ENCODE measurements at regions not wholly inside any gene's neighbourhood (a gene's known extent, or its start where the extent isn't known, plus 50 kb on each side); places are given as distances from the start of the nearest gene placed in this dataset.

DNA sequence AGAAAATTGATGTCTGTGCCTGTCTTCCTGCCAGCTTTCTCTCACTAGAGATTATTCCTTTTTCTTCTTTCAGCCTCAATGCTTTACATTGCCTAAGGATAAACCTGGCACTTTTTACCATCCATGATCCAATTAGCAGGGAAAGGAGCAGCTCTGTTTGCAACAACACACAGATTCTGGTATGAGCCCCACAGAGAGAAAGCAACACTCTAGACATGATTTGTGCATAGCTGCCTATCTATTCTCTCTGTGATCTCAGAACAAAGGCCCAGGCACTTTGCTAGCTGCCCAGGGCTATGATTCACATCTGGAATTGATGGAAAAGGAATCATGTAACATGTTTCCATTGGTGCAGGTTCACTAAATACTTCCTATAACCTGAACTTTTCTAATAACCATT is 685.0 kb downstream of the ETS1 start:
- Mint-ChIP-seq H3K27ac (no peak overlapping the region), H3K9me3 (peaks cover 5% of the 10 kb centered on the region), H3K36me3 (no peaks in the 10 kb centered on the region), H3K4me1 (no peaks in the 10 kb centered on the region), H3K4me3 (no peak overlapping the region)
- ATAC-seq (no peak), DNase-seq (ENCODE audit: low spot score in 2 of 2) (no peak)

DNA sequence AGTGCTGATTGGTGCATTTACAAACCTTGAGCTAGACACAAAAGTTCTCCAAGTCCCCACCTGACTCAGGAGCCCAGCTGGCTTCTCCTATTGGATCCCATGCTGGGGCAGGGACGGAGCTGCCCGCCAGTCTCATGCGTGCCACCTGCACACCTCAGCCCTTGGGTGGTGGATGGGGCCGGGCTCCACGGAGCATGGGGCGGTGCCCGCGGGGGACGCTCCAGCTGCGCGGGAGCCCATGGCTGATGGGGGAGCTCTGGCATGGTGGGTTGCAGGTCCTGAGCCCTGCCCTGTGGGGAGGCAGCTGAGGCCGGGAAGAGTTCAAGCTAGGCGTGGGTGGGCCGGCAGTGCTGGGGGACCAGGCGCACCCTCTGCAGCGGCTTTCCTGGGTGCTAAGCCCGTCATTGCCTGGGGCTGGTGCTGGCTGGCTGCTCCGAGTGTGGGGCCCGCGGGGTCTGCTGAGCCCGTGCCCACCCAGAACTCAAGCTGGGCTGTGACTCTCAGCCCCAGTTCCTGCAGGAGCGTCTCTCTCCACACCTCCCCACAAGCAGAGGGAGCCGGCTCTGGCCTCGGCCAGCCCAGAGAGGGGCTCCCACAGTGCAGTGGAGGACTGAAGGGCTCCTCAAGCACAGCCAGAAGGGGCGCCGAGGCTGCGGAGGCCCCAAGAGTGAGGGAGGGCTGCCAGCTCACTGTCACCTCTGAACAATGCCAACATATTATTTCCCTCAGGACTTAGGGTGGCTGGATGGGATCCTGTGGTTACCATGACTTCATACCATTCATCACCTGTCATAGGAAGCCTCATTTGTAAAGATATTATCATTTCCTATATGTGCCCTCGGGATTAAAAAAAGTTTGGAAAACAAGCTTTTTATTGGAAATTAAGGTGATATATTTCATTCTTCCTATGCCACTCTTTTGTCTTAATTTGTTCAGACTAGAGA is 688.7 kb downstream of the ETS1 start:
- no peak for DNase-seq (ENCODE audit: low spot score in 2 of 2)
- Mint-ChIP-seq H3K9me3 (peaks cover 5% of the 10 kb centered on the region), H3K4me1 (no peaks in the 10 kb centered on the region), H3K27ac (no peak overlapping the region), H3K4me3 (no peak overlapping the region), H3K36me3 (no peaks in the 10 kb centered on the region)
- ATAC-seq: peak; percentile 31

DNA sequence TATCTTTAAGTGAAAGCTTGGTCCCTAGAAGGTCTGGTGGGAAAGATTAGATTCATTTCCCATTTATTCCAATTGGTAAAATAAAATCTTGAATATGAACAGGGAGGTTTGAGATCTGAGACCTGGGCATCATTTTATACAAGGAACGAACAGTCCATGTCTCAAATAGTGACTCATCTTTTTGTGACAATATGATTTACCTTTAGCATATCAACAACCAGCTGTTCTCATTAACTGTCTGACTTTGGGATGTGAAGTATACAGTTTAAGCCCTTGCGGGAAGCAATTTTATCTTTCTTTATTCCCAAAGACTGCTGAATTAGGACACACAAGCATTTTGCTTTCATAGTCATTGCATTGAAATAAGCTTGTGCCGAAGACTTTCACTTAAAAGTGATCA is 691.6 kb downstream of the ETS1 start:
- H3K9me3 Mint-ChIP-seq: peaks cover 5% of the 10 kb centered on the region
- H3K4me1 Mint-ChIP-seq: no peaks in the 10 kb centered on the region
- H3K36me3 Mint-ChIP-seq: no peaks in the 10 kb centered on the region
- H3K27ac Mint-ChIP-seq: no peak overlapping the region
- DNase-seq (ENCODE audit: low spot score in 2 of 2) (no peak), ATAC-seq (no peak)
- H3K4me3 Mint-ChIP-seq: no peak overlapping the region

DNA sequence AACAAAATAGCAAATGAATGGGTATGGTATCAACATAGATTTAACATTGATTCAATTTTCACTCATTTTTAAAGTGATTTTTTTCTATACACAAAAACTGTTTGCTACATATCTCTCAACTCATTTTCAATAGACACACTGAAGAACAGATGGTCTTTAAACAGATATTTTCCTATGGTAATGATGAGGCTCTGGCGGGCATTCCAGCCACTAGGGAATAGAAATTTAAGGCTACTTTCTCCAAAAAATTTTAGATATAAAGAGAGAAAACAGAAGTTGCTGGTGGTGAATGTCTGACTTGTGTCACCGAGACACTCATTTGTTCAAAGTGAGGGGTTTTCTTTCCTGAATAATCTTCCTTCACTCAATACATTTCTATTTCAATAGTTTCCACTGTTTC is 693.0 kb downstream of the ETS1 start:
- H3K4me1 Mint-ChIP-seq: no peaks in the 10 kb centered on the region
- no peak for ATAC-seq
- DNase-seq (ENCODE audit: low spot score in 2 of 2): no peak

DNA sequence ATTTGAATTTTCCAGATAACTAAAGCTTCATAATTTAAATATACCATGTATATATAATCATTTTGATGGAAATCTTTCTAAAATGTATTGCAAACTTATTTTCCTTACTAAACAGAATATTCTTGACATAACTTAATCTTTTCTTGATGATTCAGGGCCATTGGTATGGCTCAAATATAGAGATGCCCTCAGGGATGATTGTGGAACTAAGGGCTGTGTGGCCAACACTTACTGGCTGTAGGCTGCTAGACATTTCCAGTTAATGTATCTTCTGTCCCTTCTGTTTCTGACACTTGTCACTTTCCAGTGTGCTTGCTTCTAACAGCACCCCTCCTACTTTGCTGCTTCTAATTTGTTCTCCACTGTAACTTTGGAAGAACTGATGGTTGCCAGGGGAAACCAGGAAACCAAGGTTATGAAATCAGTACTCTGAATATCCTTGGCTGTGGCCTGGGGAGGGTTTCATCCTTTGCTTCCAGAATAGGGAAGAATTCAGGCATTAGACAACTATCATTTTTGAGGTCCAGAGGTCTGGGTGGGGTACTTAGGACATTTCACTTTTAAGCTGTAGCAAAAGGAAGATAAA is 697.2 kb downstream of the ETS1 start:
- no peak overlapping the region for H3K4me3 Mint-ChIP-seq
- peaks cover 7% of the 10 kb centered on the region for H3K9me3 Mint-ChIP-seq
- DNase-seq (ENCODE audit: low spot score in 2 of 2) (no peak), ATAC-seq (no peak)
- no peaks in the 10 kb centered on the region for H3K4me1 Mint-ChIP-seq
- no peak overlapping the region for H3K27ac Mint-ChIP-seq
- no peaks in the 10 kb centered on the region for H3K36me3 Mint-ChIP-seq

More for the DNA sequence above, 693.0 kb downstream of the ETS1 start:
- Mint-ChIP-seq H3K9me3 (peaks cover 5% of the 10 kb centered on the region), H3K4me3 (no peak overlapping the region), H3K36me3 (no peaks in the 10 kb centered on the region), H3K27ac (no peak overlapping the region)

DNA sequence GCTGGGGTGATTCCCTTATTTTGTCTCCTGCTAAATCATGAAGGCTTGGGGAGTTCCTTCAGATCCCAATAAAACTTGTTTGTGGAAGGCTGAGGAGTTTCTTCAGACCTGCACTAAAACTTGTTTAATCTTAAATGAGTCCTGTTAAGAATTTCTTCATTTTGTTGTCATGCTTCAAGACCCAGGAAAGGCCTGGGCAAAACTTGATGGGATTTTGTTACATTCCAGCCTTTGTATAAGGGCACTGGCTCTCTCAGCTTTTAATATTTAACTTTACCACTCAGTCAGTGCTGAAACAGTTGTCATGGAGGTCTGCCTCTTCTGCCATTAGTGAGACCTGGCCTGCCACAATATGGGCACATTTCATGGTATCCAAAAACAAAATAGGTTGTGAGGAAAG is 699.0 kb downstream of the ETS1 start:
- H3K9me3 Mint-ChIP-seq: peaks cover 7% of the 10 kb centered on the region
- no peak overlapping the region for H3K27ac Mint-ChIP-seq
- no peak for ATAC-seq
- no peak for DNase-seq (ENCODE audit: low spot score in 2 of 2)
- no peaks in the 10 kb centered on the region for H3K36me3 Mint-ChIP-seq
- no peak overlapping the region for H3K4me3 Mint-ChIP-seq
- no peaks in the 10 kb centered on the region for H3K4me1 Mint-ChIP-seq

DNA sequence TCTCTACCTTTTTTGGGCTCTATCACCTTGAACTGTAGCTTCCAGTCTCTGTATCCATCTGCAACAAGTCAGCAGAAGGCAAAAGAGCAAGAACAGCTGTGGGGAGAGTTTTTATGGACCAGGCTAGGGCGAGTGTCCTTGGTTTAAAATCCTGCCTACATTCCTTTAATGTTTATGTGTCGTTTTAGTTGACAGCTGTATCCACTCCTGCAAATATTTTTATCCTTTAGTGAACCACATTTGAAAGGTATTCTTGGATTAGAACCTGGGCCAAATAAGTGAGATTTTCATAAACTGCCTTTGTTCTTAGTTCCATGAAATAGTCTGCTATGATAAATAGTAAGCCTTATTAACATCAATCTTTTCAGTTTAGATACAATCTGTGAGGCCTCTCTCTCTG is 712.2 kb downstream of the ETS1 start:
- Mint-ChIP-seq H3K4me1 (no peaks in the 10 kb centered on the region), H3K27ac (no peak overlapping the region), H3K4me3 (no peak overlapping the region), H3K9me3 (no peaks in the 10 kb centered on the region), H3K36me3 (no peaks in the 10 kb centered on the region)
- DNase-seq (ENCODE audit: low spot score in 2 of 2) (no peak), ATAC-seq (no peak)

DNA sequence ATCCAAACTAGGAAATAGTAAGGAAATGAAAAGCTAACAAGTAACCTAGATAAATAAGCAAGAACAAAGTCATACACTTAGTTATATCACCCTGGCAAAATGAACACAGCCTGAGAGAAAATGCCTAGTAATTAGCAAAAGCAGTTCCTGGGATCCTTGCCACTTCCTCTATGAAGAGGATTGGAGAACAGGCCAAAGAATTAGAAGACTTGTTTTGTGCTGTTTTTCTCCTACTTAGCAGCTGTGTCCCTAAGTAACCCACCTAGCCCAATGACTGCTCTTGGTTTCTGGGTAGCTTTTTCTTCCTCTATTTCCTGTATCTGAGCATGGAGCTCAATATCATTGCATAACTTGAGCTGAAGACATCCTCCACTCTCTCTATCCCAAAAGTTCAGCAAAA is 713.9 kb downstream of the ETS1 start:
- H3K9me3 Mint-ChIP-seq: no peaks in the 10 kb centered on the region
- no peak for ATAC-seq
- H3K4me3 Mint-ChIP-seq: no peak overlapping the region
- H3K36me3 Mint-ChIP-seq: no peaks in the 10 kb centered on the region
- no peaks in the 10 kb centered on the region for H3K4me1 Mint-ChIP-seq
- no peak overlapping the region for H3K27ac Mint-ChIP-seq
- no peak for DNase-seq (ENCODE audit: low spot score in 2 of 2)

DNA sequence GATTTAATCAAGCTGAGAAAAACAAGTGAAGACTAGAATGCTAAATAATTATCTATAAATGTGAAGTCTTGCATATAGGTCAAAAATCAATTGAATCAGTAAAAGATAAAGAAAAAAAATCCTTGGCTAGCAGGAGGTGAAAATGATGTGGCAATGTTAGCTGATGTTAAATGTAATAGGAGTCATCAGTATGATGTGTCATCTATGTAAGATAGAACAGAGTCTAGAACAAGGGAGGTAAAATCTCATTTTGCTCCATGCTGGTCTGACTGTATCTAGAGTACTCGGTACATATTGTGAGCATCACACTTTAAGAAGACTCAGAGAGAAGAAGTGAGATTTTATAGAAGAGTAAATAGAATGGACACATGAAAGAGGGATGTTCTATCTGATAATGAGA is 721.2 kb downstream of the ETS1 start:
- no peaks in the 10 kb centered on the region for H3K4me1 Mint-ChIP-seq
- H3K9me3 Mint-ChIP-seq: no peaks in the 10 kb centered on the region
- no peak overlapping the region for H3K27ac Mint-ChIP-seq
- H3K4me3 Mint-ChIP-seq: no peak overlapping the region
- ATAC-seq (no peak), DNase-seq (ENCODE audit: low spot score in 2 of 2) (no peak)
- H3K36me3 Mint-ChIP-seq: no peaks in the 10 kb centered on the region

DNA sequence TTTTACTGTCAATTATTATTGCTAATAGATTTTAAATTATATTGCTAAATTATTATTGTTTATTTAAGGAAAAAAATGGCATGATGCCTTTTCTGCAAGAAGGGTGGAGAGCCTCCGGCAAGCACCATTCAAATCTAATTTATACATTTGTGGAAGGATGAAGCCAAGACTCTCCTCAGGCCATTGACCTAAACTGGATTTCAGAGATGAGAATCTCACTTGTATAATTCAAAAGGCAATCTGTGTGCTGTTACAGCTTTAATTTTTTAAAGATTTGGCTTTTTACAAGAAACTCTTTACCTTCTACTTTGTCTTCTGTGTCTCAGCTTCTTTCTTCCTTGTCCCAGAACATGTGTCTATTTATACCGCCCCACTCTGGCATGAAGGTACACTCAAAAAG is 722.5 kb downstream of the ETS1 start:
- H3K4me3 Mint-ChIP-seq: no peak overlapping the region
- DNase-seq (ENCODE audit: low spot score in 2 of 2): no peak
- no peak overlapping the region for H3K27ac Mint-ChIP-seq
- H3K36me3 Mint-ChIP-seq: no peaks in the 10 kb centered on the region
- H3K4me1 Mint-ChIP-seq: no peaks in the 10 kb centered on the region
- no peaks in the 10 kb centered on the region for H3K9me3 Mint-ChIP-seq
- no peak for ATAC-seq

DNA sequence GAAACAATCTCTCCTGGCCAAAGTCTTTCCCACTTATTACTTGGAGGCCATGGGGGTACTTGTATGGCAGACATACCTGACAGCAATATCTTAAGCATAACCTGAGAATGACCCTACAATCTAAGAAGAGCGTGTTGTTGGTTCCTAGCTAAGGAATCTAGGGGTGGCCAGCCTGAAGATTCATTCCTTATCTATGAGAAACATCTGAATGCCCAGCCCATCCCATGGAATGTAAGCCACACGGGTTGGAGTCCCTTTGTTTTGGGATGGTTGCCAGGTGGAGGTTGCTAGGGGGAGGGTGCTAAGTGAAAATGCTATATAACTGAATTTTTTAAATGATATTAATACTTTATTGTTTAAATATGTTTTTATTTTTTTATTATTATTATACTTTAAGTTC is 725.0 kb downstream of the ETS1 start:
- DNase-seq (ENCODE audit: low spot score in 2 of 2): no peak
- ATAC-seq: no peak
- no peak overlapping the region for H3K4me3 Mint-ChIP-seq
- H3K4me1 Mint-ChIP-seq: no peaks in the 10 kb centered on the region
- H3K9me3 Mint-ChIP-seq: no peaks in the 10 kb centered on the region
- H3K27ac Mint-ChIP-seq: no peak overlapping the region
- no peaks in the 10 kb centered on the region for H3K36me3 Mint-ChIP-seq

DNA sequence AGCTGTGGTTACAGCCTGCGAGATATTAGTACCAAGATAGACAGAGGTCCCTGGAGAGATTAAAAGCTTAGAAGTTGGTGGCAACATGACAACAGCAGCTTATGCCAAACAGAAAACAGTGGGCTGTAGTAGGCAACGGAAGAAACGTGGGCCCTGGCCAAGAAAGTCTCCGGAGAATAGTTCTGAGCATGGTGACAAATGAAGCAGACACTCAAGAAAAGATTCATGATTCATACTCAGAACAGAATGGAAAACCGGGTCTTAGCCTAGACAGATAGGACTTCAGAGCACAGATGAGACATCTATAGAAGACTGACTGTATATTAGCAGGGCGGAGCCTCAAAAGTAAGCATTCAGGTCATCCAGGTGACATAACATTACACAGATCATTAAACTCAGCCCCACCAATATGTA is 727.4 kb downstream of the ETS1 start:
- Mint-ChIP-seq H3K9me3 (no peaks in the 10 kb centered on the region), H3K27ac (no peak overlapping the region), H3K4me3 (no peak overlapping the region), H3K4me1 (no peaks in the 10 kb centered on the region), H3K36me3 (no peaks in the 10 kb centered on the region)
- no peak for ATAC-seq
- no peak for DNase-seq (ENCODE audit: low spot score in 2 of 2)

DNA sequence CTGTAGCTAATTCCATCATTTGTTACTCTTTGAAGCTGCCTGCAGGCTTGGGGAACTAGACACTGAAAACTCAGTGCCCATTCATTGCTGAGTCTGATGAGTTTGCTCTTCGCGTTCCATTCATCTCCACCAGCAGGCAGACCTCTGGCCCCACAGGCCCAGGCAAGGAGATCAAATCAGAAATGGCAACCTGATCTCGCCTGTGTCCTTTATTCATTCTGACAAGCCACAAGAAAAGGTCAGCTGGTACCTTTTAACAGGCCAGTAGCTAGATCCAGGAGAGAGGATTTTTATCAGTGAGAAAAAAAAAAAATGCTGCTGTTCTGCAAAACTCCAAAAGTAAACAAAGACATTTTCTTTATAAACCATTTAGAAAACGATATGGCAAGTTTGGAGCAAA is 742.5 kb downstream of the ETS1 start:
- H3K4me1 Mint-ChIP-seq: no peaks in the 10 kb centered on the region
- ATAC-seq (no peak), DNase-seq (ENCODE audit: low spot score in 2 of 2) (no peak)
- no peak overlapping the region for H3K27ac Mint-ChIP-seq
- H3K4me3 Mint-ChIP-seq: no peak overlapping the region
- H3K9me3 Mint-ChIP-seq: no peaks in the 10 kb centered on the region
- H3K36me3 Mint-ChIP-seq: no peaks in the 10 kb centered on the region

DNA sequence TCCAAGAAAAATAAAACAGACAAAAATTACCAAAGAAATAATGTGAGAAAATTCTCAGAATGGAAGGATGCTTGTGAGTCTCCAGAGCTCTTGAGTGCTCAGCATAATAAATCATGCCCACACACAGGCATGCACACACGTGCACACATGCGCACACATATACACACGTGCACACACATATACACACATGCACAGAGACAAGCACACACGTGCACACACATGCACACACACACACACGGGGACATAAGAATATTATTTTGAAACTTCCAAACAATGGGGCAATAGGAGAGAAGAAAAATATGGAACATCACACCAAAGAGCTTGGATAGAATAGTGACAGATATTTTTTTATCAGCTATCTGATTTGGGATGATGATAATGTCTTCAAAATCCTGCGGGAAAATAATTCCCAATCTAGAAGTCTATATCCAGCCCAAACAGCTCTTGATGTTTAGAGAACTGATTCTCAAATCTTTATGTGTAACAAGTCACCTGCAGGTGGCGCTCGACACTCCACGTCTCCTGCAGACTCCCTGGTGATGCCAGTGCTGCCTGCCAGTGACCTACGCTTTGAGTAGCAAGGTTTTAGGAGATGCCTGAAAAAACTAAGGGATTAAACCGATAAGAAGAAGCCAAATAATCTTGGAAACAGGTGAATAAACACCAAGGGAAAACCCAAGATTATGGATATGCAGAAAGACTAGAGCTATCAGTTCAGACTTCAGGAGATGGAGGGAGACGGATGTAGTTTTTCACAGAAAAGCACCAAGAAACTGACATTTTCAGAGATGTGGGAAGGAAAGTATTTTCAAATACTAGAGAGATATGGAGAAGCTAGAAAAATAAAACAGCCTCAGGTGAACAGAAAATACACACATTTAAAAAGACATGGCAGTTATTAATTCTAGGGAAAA is 743.6 kb downstream of the ETS1 start:
- Mint-ChIP-seq H3K4me1 (no peaks in the 10 kb centered on the region), H3K4me3 (no peak overlapping the region), H3K27ac (no peak overlapping the region), H3K9me3 (no peaks in the 10 kb centered on the region), H3K36me3 (no peaks in the 10 kb centered on the region)
- ATAC-seq (peak; percentile 58), DNase-seq (ENCODE audit: low spot score in 2 of 2) (peak; percentile 42 to 79)

DNA sequence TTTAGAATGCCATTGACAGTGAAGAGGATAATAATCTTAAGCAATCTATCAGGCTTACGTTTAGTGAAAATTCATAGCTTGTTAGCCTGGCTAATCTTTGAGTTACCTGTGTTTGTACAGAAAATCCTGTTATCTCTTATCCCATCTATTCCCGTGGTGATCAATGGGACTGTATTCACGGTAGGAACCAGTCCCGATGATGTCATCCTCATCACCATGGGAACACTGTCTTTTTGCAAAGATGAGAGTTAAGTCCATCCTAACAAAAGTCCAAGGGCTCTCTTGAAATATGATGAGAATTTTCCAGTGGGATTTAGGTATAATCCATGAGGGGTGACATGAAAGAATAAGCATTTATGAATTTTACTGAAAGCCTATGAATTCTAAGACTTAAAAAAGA is 762.2 kb downstream of the ETS1 start:
- H3K4me3 Mint-ChIP-seq: no peak overlapping the region
- no peak for DNase-seq (ENCODE audit: low spot score in 2 of 2)
- ATAC-seq: no peak
- H3K9me3 Mint-ChIP-seq: no peaks in the 10 kb centered on the region
- H3K36me3 Mint-ChIP-seq: no peaks in the 10 kb centered on the region
- H3K4me1 Mint-ChIP-seq: no peaks in the 10 kb centered on the region
- H3K27ac Mint-ChIP-seq: no peak overlapping the region
